ENCODE measurements at regions not wholly inside any gene's neighbourhood (a gene's known extent, or its start where the extent isn't known, plus 50 kb on each side); places are given as distances from the start of the nearest gene placed in this dataset.

- DNase-seq (ENCODE audit: low read depth in 3 of 3, low spot score in 1 of 3) = no peak
Observed at GRCh38 chr4:176843710-176844109, 51.0 kb upstream of the VEGFC start.

GRCh38 chr4:176844448-176844847, 51.7 kb upstream of the VEGFC start:
- DNase-seq (ENCODE audit: low read depth in 3 of 3, low spot score in 1 of 3) = no peak

GRCh38 chr4:176845636-176846035, 52.9 kb upstream of the VEGFC start:
- DNase-seq (ENCODE audit: low read depth in 3 of 3, low spot score in 1 of 3) = no peak

GRCh38 chr4:176849076-176849475, 56.4 kb upstream of the VEGFC start:
- DNase-seq (ENCODE audit: low read depth in 3 of 3, low spot score in 1 of 3) = no peak

DNA sequence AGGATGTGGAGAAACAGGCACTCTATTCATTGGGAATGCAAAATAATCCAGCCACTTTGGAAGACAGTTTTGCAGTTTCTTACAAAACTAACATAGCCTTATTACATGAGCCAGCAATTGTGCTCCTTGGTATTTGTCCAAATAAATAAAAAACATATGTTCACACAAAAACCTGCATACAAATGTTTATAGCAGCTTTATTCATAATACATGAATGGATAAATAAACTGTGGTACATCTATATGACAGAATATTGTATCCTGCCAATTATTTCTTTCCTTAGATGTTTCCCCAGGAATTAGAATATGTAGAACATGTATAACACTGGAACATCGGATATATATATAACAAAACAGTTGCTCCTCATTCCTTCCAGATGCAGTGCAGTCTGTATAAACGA, 57.7 kb upstream of the VEGFC start:
- DNase-seq (ENCODE audit: low read depth in 3 of 3, low spot score in 1 of 3) = no peak

- no peak for DNase-seq (ENCODE audit: low read depth in 3 of 3, low spot score in 1 of 3)
Observed at GRCh38 chr4:176856421-176856820, 63.7 kb upstream of the VEGFC start.

DNA sequence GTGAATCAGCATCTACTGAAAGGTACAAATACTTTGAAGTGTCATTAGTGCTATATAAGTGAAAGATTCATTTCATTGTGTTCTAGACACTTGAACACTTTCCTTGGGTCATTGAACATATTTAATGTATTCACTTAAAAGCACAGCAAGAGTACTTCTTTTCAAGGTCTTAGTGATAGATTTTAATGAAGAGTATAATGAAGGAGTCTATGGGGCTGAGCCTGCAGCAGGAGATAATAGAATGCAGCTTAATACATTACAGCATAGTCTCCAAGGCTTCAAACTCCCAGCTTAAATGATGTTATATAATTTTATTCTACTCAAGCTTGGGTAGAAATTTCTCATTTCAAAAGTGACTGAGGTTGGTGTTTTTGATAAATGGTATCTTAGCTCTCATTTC, 66.1 kb upstream of the VEGFC start:
- no peak for DNase-seq (ENCODE audit: low read depth in 3 of 3, low spot score in 1 of 3)

- no peak for DNase-seq (ENCODE audit: low read depth in 3 of 3, low spot score in 1 of 3)
Observed at GRCh38 chr4:176864238-176864637, 71.5 kb upstream of the VEGFC start.

GRCh38 chr4:176868676-176869075, 76.0 kb upstream of the VEGFC start:
- DNase-seq (ENCODE audit: low read depth in 3 of 3, low spot score in 1 of 3) = no peak

- no peak for DNase-seq (ENCODE audit: low read depth in 3 of 3, low spot score in 1 of 3)
Observed at GRCh38 chr4:176872461-176872860, 79.7 kb upstream of the VEGFC start.

GRCh38 chr4:176874721-176875445, 82.2 kb upstream of the VEGFC start:
- DNase-seq (ENCODE audit: low read depth in 3 of 3, low spot score in 1 of 3) = no peak

GRCh38 chr4:176875446-176875930, 82.8 kb upstream of the VEGFC start:
- DNase-seq (ENCODE audit: low read depth in 3 of 3, low spot score in 1 of 3) = no peak

GRCh38 chr4:176879380-176880116, 86.8 kb upstream of the VEGFC start:
- DNase-seq (ENCODE audit: low read depth in 3 of 3, low spot score in 1 of 3) = no peak

DNA sequence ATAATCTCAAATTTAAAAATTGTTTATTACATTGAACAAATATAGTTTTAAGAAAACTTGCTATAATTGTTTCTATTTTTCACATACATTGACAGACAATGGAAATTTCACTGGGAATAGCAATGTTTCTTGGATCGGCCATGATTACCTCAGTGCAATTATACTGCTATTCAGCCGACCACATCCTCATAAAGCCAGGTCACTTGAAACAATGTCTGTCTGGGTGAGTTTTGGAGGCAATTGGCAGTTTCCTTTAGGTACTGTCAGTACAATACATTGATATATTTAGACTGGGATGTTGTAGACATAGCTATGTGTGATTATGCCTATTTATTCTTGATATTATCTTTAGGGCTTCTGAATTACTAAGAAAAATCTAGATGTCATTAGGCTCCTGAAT, 89.5 kb upstream of the VEGFC start:
- DNase-seq (ENCODE audit: low read depth in 3 of 3, low spot score in 1 of 3) = no peak

GRCh38 chr4:176883108-176883550, 90.4 kb upstream of the VEGFC start:
- DNase-seq (ENCODE audit: low read depth in 3 of 3, low spot score in 1 of 3) = no peak

GRCh38 chr4:176883681-176884418, 91.1 kb upstream of the VEGFC start:
- DNase-seq (ENCODE audit: low read depth in 3 of 3, low spot score in 1 of 3) = no peak

GRCh38 chr4:176885224-176885623, 92.5 kb upstream of the VEGFC start:
- no peak for DNase-seq (ENCODE audit: low read depth in 3 of 3, low spot score in 1 of 3)

DNA sequence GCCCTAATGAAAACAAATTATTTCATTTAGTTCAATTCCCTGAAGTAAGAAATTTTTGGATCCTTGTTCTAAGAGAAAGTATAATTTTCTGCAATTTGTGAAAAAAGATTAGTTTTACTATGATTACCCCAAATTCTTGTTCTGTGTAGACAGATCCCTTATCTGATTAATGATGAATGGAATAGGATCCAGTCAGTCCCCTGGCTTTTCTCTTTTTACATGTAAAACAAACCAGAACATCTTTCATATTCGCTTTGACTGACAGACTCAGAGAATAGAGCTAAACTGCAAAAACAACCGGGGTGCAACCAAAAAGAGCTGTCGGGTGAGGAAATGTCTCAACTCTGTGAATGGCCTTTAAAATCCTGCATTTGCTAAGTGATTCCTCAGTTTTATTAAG, 93.4 kb upstream of the VEGFC start:
- DNase-seq (ENCODE audit: low read depth in 3 of 3, low spot score in 1 of 3) = no peak

DNA sequence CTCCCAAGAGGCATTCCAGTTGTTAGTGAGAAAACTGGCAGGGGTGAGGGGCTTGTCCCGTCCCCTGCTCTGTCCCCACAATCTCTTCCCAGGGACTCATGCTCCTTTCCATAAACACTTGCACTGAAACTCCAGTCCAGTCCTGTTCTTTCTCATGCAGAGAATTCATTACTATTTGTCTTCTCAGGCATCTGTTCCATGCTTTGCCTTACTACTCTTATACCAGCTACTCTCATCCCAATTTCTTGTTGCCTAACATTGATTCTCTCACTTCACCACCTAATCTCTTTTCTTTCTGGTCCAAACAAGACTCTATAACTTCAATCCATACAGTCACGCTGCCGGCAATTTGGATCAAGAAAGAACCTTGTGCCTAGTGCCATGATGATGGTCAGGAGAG, 97.1 kb upstream of the VEGFC start:
- DNase-seq (ENCODE audit: low read depth in 3 of 3, low spot score in 1 of 3) = no peak

DNA sequence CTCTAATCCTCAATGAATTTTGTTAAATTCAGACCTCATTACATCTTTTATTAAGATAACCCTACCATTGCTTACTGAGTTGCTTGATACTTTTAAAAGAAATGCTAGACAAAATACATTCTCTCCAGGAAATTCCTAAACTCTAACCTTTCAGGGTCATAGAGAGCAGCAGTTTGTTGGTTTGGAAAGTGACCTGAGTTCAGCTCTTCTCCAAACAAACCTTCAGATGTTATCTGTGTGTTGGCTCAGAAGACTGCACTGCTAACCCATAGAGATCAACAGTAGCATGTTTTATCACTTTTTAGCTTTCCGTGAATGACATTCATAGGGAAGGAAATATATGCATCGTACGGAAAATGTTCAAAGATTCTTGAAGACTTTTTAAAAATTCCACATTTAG, 101.8 kb upstream of the VEGFC start:
- no peak for DNase-seq (ENCODE audit: low read depth in 3 of 3, low spot score in 1 of 3)

GRCh38 chr4:176896211-176896610, 103.5 kb upstream of the VEGFC start:
- no peak for DNase-seq (ENCODE audit: low read depth in 3 of 3, low spot score in 1 of 3)

- DNase-seq (ENCODE audit: low read depth in 3 of 3, low spot score in 1 of 3) = no peak
Observed at GRCh38 chr4:176897226-176897625, 104.5 kb upstream of the VEGFC start.

Data from stimulated activated CD4-positive, alpha-beta T cell treated with anti-CD3 and anti-CD28 coated beads, TNF-alpha, amount 100 ng/mL, for 1 hour (primary cell).